ENCODE measurements at regions not wholly inside any gene's neighbourhood (a gene's known extent, or its start where the extent isn't known, plus 50 kb on each side); places are given as distances from the start of the nearest gene placed in this dataset.
"Not testable (repeated sequence)": the region's sequence is repeated elsewhere in the genome, so short reads cannot be mapped to it uniquely, and the experiment has no call there.

GRCh38 chr13:63842102-63842501 is 2426.5 kb upstream of the PCDH20 start:
- H3K27ac ChIP-seq: no peak overlapping the region
- TF ChIP-seq ZFX (IDR thresholded peaks at IDR 0.05; ENCODE audit: borderline replicate concordance): no peak
- TF ChIP-seq, protein P1, sequence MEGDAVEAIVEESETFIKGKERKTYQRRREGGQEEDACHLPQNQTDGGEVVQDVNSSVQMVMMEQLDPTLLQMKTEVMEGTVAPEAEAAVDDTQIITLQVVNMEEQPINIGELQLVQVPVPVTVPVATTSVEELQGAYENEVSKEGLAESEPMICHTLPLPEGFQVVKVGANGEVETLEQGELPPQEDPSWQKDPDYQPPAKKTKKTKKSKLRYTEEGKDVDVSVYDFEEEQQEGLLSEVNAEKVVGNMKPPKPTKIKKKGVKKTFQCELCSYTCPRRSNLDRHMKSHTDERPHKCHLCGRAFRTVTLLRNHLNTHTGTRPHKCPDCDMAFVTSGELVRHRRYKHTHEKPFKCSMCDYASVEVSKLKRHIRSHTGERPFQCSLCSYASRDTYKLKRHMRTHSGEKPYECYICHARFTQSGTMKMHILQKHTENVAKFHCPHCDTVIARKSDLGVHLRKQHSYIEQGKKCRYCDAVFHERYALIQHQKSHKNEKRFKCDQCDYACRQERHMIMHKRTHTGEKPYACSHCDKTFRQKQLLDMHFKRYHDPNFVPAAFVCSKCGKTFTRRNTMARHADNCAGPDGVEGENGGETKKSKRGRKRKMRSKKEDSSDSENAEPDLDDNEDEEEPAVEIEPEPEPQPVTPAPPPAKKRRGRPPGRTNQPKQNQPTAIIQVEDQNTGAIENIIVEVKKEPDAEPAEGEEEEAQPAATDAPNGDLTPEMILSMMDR (IDR thresholded peaks at IDR 0.05): no peak

DNA sequence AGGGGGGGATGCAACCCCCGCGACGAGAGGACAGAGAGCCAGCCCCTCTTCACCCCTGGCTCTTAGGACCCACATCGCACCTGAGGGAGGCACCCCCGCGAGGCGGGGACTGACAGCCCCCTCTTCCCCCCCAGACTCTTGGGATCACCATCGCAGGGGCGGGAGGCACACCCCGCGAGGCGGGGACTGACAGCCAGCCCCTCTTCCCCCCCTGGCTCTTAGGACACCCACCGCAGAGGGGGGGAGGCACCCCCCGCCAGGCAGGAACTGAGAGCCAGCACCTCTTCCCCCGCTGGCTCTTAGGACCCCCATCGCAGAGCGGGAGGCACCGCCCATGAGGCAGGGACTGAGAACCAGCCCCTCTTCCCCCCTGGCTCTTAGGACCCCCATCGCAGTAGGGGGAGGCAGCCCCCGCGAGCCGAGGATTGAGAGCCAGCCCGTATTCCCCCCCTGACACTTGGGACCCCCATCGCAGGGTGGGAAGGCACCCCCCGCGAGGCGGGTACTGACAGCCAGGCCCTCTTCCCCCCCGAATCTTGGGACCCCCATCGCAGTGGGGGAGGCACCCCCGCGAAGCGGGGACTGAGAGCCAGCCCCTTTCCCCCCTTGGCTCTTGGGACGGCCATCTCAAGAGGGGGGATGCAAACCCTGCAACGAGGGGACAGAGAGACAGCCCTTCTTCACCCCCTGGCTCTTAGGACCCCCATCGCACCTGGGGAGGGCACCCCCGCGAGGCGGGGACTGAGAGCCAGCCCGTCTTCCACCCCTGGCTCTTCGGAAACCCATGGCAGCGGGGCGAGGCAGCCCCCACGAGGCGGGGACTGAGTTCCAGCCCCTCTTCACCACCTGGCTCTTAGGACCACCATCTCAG is 2425.1 kb upstream of the PCDH20 start:
- TF ChIP-seq, protein P1 (IDR thresholded peaks at IDR 0.05): no peak
- no peak for TF ChIP-seq ZFX (IDR thresholded peaks at IDR 0.05; ENCODE audit: borderline replicate concordance)
- H3K27ac ChIP-seq: no peak overlapping the region

GRCh38 chr13:63838366-63839110 is 2422.9 kb upstream of the PCDH20 start:
- H3K27ac ChIP-seq: no peak overlapping the region
- TF ChIP-seq, protein P1 (IDR thresholded peaks at IDR 0.05): no peak
- TF ChIP-seq ZFX (IDR thresholded peaks at IDR 0.05; ENCODE audit: borderline replicate concordance): no peak

DNA sequence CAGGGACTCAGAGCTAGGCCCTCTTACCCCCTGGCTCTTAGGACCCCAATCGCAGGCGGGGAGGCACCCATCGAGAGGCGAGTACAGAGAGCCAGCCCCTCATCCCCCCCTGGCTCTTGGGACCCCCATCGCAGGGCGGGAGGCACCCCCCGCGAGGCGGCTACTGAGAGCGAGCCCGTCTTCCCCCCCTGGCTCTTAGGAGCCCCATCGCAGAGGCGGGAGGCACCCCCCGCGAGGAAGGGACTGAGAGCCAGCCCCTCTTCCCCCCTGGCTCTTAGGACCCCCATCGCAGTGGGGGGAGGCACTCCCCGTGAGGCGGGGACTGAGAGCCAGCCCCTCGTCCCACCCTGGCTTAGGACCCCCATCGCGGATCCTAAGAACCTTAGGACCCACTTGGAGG is 2422.1 kb upstream of the PCDH20 start:
- not testable (repeated sequence) for H3K27ac ChIP-seq

DNA sequence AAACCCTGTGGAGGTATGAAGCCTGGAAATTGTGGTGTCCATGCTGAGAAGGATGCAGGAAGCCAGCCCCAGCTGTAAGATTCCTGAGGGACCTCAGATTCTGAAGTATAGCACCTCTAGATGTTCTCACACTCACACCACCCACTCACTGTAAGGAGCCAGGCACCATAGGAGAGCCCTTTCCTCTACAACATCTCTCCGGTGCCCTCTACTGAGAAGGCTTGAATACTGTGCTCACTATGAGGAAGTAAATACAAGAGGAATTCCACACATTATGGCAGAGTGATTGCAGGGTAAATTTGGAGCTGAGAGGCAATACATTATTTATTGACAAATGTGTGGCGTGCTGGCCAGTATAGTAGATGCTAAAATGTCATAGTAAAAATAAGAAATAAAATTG is 2414.0 kb upstream of the PCDH20 start:
- H3K27ac ChIP-seq: not testable (repeated sequence)

DNA sequence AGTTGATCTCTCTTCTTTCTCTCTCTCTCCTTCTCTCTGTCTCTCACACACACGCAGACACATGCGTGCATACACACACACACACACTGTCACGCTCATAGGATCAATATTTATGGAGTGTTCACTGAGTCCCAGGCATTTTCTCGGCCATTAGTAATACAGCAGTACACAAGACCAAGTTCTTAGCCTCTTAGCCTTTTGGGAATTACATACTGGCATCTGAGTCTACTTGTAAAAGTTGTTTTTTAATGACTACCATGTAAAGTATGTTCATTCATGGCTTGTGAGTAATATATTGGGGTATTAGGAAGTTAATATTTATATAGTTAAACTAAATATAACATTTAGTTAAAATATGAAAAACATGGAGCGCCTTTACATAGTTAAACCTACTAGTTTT is 2406.1 kb upstream of the PCDH20 start:
- not testable (repeated sequence) for H3K27ac ChIP-seq

- H3K27ac ChIP-seq: not testable (repeated sequence)
These were observed 2395.9 kb upstream of the PCDH20 start for GRCh38 chr13:63811428-63812004.

DNA sequence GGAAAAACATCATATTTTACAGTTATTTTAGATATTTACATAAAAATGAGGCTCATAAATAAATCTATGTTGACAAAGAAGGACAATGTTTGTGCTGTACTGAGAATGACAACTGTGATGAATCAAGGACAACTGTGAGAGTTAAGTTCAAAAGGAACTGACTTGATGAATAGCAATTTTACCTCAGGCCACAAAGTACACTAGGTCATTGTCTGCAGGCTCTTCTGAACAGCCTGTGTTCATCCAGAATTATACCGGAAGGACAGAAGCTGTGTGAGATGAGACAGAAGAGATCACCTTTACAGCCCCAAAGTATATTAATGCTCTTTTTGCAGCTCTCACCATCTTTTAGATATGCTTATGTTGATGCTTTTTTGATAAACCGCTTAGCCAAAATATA is 2375.5 kb upstream of the PCDH20 start:
- H3K27ac ChIP-seq: not testable (repeated sequence)

GRCh38 chr13:63774133-63774532 is 2358.5 kb upstream of the PCDH20 start:
- TF ChIP-seq ZFX (IDR thresholded peaks at IDR 0.05; ENCODE audit: borderline replicate concordance): no peak
- TF ChIP-seq, protein P1 (IDR thresholded peaks at IDR 0.05): no peak

DNA sequence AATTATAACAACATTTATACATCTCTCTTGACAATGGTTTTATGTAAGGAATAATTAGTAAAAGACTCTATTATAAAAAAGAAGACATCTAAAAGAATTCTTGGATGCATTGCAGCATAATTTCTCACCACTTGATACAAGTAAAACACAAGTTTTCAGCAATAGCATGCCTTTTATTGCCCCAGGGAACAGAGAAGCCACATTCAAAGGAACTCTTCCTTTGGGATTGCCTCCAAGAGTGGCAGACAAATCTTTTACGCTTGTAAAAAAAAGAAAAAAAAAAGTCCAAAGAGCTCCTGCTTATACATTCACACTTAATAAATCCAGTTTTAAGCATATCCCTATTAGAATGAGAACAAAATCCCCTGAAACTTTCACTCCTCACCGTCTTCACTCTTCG is 2357.8 kb upstream of the PCDH20 start:
- TF ChIP-seq ZFX (IDR thresholded peaks at IDR 0.05; ENCODE audit: borderline replicate concordance): no peak
- TF ChIP-seq, protein P1 (IDR thresholded peaks at IDR 0.05): no peak
- H3K27ac ChIP-seq: no peak overlapping the region

More at GRCh38 chr13:63774133-63774532, 2358.5 kb upstream of the PCDH20 start:
- H3K27ac ChIP-seq: no peak overlapping the region

- H3K27ac ChIP-seq: not testable (repeated sequence)
These were observed 2342.0 kb upstream of the PCDH20 start for GRCh38 chr13:63757683-63758082.

DNA sequence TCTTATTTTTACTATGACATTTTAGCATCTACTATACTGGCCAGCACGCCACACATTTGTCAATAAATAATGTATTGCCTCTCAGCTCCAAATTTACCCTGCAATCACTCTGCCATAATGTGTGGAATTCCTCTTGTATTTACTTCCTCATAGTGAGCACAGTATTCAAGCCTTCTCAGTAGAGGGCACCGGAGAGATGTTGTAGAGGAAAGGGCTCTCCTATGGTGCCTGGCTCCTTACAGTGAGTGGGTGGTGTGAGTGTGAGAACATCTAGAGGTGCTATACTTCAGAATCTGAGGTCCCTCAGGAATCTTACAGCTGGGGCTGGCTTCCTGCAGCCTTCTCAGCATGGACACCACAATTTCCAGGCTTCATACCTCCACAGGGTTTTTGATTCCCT is 2334.2 kb upstream of the PCDH20 start:
- not testable (repeated sequence) for H3K27ac ChIP-seq

DNA sequence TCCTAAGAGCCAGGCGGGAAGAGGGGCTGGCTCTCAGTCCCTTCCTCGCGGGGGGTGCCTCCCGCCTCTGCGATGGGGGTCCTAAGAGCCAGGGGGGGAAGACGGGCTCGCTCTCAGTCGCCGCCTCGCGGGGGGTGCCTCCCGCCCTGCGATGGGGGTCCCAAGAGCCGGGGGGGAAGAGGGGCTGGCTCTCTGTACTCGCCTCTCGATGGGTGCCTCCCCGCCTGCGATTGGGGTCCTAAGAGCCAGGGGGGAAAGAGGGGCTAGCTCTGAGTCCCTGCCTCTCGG is 2326.1 kb upstream of the PCDH20 start:
- H3K27ac ChIP-seq: not testable (repeated sequence)

Measured in 22Rv1 (cell line).